GM12872 (cell line): ENCODE measurements at regions not wholly inside any gene's neighbourhood (a gene's known extent, or its start where the extent isn't known, plus 50 kb on each side); places are given as distances from the start of the nearest gene placed in this dataset.

ENCODE experiments used
- TF ChIP-seq, protein P1 (sequence below): IDR thresholded peaks from 3 replicates; pipeline ENCODE4 v1.5.1; 2011; ENCODE audit warnings: low read depth, mild to moderate bottlenecking, low read length, moderate library complexity; ENCODE audit not compliant: insufficient read depth

DNA sequence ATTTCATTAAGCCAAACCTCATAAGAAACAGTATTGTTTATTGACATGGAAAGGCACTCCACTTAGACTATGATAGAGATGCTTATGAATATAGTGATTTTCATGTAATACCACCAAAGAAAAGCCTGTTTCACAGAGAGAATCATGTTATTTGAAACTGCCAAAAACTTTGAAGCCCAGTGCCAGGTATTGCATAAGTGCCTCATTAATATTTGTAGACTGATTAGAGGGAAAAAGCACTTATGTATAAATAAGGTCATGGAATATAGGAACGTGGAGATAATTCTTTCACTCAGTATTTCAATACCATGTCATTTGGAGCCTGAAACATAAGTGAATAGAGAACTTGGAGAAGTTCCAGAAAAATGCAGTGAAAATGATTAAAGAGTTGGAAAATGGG lies 162.6 kb upstream of the CRIM1 start:
- TF ChIP-seq, protein P1, sequence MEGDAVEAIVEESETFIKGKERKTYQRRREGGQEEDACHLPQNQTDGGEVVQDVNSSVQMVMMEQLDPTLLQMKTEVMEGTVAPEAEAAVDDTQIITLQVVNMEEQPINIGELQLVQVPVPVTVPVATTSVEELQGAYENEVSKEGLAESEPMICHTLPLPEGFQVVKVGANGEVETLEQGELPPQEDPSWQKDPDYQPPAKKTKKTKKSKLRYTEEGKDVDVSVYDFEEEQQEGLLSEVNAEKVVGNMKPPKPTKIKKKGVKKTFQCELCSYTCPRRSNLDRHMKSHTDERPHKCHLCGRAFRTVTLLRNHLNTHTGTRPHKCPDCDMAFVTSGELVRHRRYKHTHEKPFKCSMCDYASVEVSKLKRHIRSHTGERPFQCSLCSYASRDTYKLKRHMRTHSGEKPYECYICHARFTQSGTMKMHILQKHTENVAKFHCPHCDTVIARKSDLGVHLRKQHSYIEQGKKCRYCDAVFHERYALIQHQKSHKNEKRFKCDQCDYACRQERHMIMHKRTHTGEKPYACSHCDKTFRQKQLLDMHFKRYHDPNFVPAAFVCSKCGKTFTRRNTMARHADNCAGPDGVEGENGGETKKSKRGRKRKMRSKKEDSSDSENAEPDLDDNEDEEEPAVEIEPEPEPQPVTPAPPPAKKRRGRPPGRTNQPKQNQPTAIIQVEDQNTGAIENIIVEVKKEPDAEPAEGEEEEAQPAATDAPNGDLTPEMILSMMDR = no peak

DNA sequence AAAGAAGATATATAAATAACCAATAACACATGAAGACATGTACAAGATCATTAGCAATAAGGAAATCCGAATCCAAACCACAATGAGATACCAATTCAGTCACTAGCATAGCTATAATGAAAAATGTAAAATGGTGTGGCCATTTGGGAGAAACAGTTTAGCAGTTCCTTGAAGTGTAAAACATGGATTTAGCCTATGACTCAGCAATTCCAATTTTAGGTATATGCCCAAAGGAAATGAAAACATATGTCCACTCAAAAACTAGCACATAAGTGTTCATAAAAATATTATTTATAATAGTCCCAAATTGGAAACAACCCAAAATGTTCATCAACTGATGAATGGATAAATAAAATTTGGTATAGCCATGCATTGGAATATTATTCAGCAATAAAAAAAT lies 165.5 kb upstream of the CRIM1 start:
- TF ChIP-seq, protein P1 = no peak

GRCh38 chr2:36185624-36186023 lies 170.0 kb upstream of the CRIM1 start:
- TF ChIP-seq, protein P1 = no peak

DNA sequence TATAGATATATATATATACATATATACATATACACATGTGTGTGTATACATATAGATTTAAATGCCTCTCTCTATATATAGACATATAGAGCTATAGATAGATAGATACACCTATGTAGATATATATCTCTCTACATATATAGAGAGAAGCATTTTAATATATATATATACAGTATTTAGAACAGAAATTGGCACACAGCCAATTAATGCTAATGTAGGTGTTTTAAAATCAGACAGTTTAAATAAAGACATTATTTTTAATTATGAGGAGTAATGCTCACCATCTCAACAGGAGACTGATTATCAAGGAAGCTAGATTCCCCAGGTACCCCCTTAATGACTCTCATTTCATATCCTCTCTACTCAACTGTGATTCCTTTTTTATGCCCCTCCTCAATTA lies 170.7 kb upstream of the CRIM1 start:
- TF ChIP-seq, protein P1 = no peak

DNA sequence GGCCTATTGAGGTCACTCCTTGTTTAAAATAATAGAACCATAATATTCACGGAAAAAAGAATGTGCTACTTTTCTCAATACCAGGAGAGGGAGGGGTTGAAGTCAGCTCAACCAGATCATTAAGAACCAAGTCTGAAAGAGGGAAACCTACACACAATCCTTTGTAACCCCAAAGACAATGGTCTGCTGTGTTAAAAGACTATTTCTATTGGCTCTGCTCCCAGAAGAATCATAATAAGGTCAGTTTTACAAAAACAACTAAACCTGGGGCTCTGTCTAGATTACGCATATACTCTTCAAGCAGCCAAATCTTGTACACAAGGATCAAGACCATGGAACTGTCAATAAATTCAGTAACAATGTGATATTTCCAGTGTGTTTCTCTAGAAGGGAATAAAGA lies 177.2 kb upstream of the CRIM1 start:
- TF ChIP-seq, protein P1 = no peak

GRCh38 chr2:36177282-36177681 lies 178.3 kb upstream of the CRIM1 start:
- TF ChIP-seq, protein P1 = no peak

DNA sequence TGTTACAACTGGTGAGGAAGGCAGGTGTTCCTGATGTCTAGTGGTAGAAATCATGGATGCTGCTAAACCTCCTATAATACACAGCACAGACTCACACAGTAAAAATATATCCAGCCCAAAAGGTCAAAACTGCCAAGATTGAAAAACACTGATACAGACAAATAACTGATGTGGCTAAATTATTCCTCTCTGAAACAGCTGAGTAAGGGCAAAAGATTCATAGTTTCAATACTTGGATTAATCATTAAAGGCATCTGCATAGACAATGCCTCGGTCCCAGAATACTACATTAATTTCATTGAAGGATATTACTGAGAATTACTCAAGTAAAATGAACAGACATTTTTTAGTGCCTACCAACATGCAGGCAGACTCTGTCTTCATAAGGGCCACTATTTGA lies 180.7 kb upstream of the CRIM1 start:
- TF ChIP-seq, protein P1 = no peak
